H9 (cell line): ENCODE measurements at regions not wholly inside any gene's neighbourhood (a gene's known extent, or its start where the extent isn't known, plus 50 kb on each side); places are given as distances from the start of the nearest gene placed in this dataset.

Experiments used
- DNase-seq: peaks from one replicate; pipeline ENCODE4 v3.0.0-alpha.2; 2017
- H2AFZ ChIP-seq: one replicate; pipeline ENCODE4 v1.6.1; 2013; ENCODE audit warnings: mild to moderate bottlenecking, low read length, control low read depth, moderate library complexity
- H2AK5ac ChIP-seq: 2 replicates; pipeline ENCODE4 v1.6.1; 2013; ENCODE audit warnings: low read length, control low read depth, mixed read lengths; ENCODE audit not compliant: insufficient read length
- H2BK120ac ChIP-seq: one replicate; pipeline ENCODE4 v1.6.1; 2013; ENCODE audit warnings: low read depth, mild to moderate bottlenecking, low read length, control low read depth, inconsistent platforms; ENCODE audit not compliant: poor library complexity, severe bottlenecking
- H2BK12ac ChIP-seq: 2 replicates; pipeline ENCODE4 v1.6.1; 2013; ENCODE audit warnings: low read length, control low read depth, mixed read lengths, low read depth; ENCODE audit not compliant: insufficient read length
- H2BK15ac ChIP-seq: 2 replicates; pipeline ENCODE4 v1.6.1; 2013; ENCODE audit warnings: low read depth, low read length, control low read depth
- H2BK20ac ChIP-seq: one replicate; pipeline ENCODE4 v1.6.1; 2013; ENCODE audit warnings: low read depth, mild to moderate bottlenecking, low read length, control low read depth, inconsistent platforms; ENCODE audit not compliant: poor library complexity, severe bottlenecking
- H2BK5ac ChIP-seq: 2 replicates; pipeline ENCODE4 v1.6.1; 2013; ENCODE audit warnings: low read length, control low read depth, mixed read lengths; ENCODE audit not compliant: insufficient read length
- H3K14ac ChIP-seq: 2 replicates; pipeline ENCODE4 v1.6.1; 2013; ENCODE audit warnings: low read length, control low read depth; ENCODE audit not compliant: insufficient read depth
- H3K18ac ChIP-seq: 2 replicates; pipeline ENCODE4 v1.6.1; 2013; ENCODE audit warnings: low read depth, mild to moderate bottlenecking, mixed read lengths, low read length, control low read depth; ENCODE audit not compliant: insufficient read length
- H3K23ac ChIP-seq: 2 replicates; pipeline ENCODE4 v1.6.1; 2013; ENCODE audit warnings: low read length, control low read depth, mixed read lengths, low read depth; ENCODE audit not compliant: insufficient read length
- H3K23me2 ChIP-seq: 2 replicates; pipeline ENCODE4 v1.6.1; 2013; ENCODE audit warnings: low read depth, mild to moderate bottlenecking, mixed read lengths, low read length, control low read depth; ENCODE audit not compliant: insufficient read length, poor library complexity, severe bottlenecking
- H3K27ac ChIP-seq: 2 replicates; pipeline ENCODE4 v1.5.1; 2013; ENCODE audit warnings: low read length, control low read depth, mixed read lengths, low read depth; ENCODE audit not compliant: insufficient read length
- H3K27me3 ChIP-seq: 2 replicates; pipeline ENCODE4 v1.6.1; 2013; ENCODE audit warnings: low read length, control low read depth, inconsistent platforms; ENCODE audit not compliant: insufficient read depth
- H3K4ac ChIP-seq: 2 replicates; pipeline ENCODE4 v1.6.1; 2013; ENCODE audit warnings: low read depth, mild to moderate bottlenecking, control low read depth, inconsistent platforms, low read length, moderate library complexity
- H3K4me1 ChIP-seq: 2 replicates; pipeline ENCODE4 v1.6.1; 2013; ENCODE audit warnings: low read length, control low read depth, inconsistent platforms; ENCODE audit not compliant: insufficient read depth
- H3K4me2 ChIP-seq: 2 replicates; pipeline ENCODE4 v1.6.1; 2013; ENCODE audit warnings: low read length, control low read depth, mixed read lengths; ENCODE audit not compliant: insufficient read length, insufficient read depth
- H3K56ac ChIP-seq: 2 replicates; pipeline ENCODE4 v1.6.1; 2013; ENCODE audit warnings: low read depth, mild to moderate bottlenecking, mixed read lengths, low read length, control low read depth; ENCODE audit not compliant: insufficient read length
- H3K79me1 ChIP-seq: 2 replicates; pipeline ENCODE4 v1.6.1; 2013; ENCODE audit warnings: low read depth, mild to moderate bottlenecking, moderate library complexity, low read length, control low read depth, inconsistent platforms; ENCODE audit not compliant: insufficient read depth, poor library complexity, severe bottlenecking
- H3K79me2 ChIP-seq: 2 replicates; pipeline ENCODE4 v1.6.1; 2013; ENCODE audit warnings: low read length, control low read depth, inconsistent platforms; ENCODE audit not compliant: insufficient read depth
- H3K9ac ChIP-seq: 2 replicates; pipeline ENCODE4 v1.6.1; 2013; ENCODE audit warnings: low read length, control low read depth, mixed read lengths; ENCODE audit not compliant: insufficient read length; ENCODE audit errors: extremely low read depth
- H3K9me3 ChIP-seq: one replicate; pipeline ENCODE4 v1.6.1; 2013; ENCODE audit warnings: low read depth, low read length, inconsistent platforms; ENCODE audit not compliant: control insufficient read depth
- H3T11ph ChIP-seq: one replicate; pipeline ENCODE4 v1.6.1; 2013; ENCODE audit warnings: mild to moderate bottlenecking, low read length, control low read depth, inconsistent platforms
- H4K20me1 ChIP-seq: one replicate; pipeline ENCODE4 v1.6.1; 2013; ENCODE audit not compliant: control insufficient read depth, insufficient read length, insufficient read depth
- H4K5ac ChIP-seq: 2 replicates; pipeline ENCODE4 v1.6.1; 2013; ENCODE audit warnings: low read depth, mild to moderate bottlenecking, mixed read lengths, low read length, control low read depth; ENCODE audit not compliant: insufficient read length
- H4K8ac ChIP-seq: replicated peaks from 2 replicates; pipeline ENCODE4 v1.6.1; 2013; ENCODE audit warnings: low read length, control low read depth, mixed read lengths, low read depth; ENCODE audit not compliant: insufficient read length
- H4K91ac ChIP-seq: 2 replicates; pipeline ENCODE4 v1.6.1; 2013; ENCODE audit warnings: low read depth, mild to moderate bottlenecking, moderate library complexity, mixed read lengths, low read length, control low read depth; ENCODE audit not compliant: insufficient read length
- H3K27ac Mint-ChIP-seq, 3 experiments: 2 replicates in 2 of 3; 3 replicates in 1 of 3; pipeline ENCODE4 v1.8.0; 2020 to 2021; ENCODE audit warnings: mixed read lengths in 3 of 3, mild to moderate bottlenecking in 1 of 3, moderate library complexity in 1 of 3
- H3K27me3 Mint-ChIP-seq: 2 replicates; pipeline ENCODE4 v1.8.0; 2021; ENCODE audit warnings: low read depth, mild to moderate bottlenecking, moderate library complexity, mixed read lengths
- H3K36me3 Mint-ChIP-seq, 3 experiments: 2 replicates in 2 of 3; 3 replicates in 1 of 3; pipeline ENCODE4 v1.8.0; 2020 to 2021; ENCODE audit warnings: low read depth in 3 of 3, mixed read lengths in 3 of 3; ENCODE audit not compliant: insufficient read depth in 1 of 3
- H3K4me1 Mint-ChIP-seq, 2 experiments: 2 replicates each; pipeline ENCODE4 v1.8.0; 2020; ENCODE audit warnings: mixed read lengths in 2 of 2
- H3K4me3 Mint-ChIP-seq, 2 experiments: 2 replicates in 1 of 2; 3 replicates in 1 of 2; pipeline ENCODE4 v1.8.0; 2020 to 2021; ENCODE audit warnings: mild to moderate bottlenecking in 2 of 2, mixed read lengths in 2 of 2, moderate library complexity in 1 of 2
- H3K9me3 Mint-ChIP-seq, 2 experiments: 2 replicates in 1 of 2; 3 replicates in 1 of 2; pipeline ENCODE4 v1.8.0; 2020; ENCODE audit warnings: mild to moderate bottlenecking in 2 of 2, mixed read lengths in 2 of 2, moderate library complexity in 1 of 2
- CTCF ChIP-seq: fragments of 200-600 bp; sonication (generic); conservative IDR thresholded peaks from 3 replicates; pipeline ENCODE4 v1.8.0; 2021; ENCODE audit warnings: antibody characterized with exemption, mild to moderate bottlenecking
- WGBS: extraction: QIAGEN DNeasy Blood & Tissue Kit; methylation state at CpG from one replicate; pipeline ENCODE4 v1.1.7; 2013; ENCODE audit warnings: missing lambda C conversion rate, low lambda C conversion rate, mixed read lengths; ENCODE audit not compliant: insufficient read length; ENCODE audit errors: extremely low coverage; 5-methylcytosine and 5-hydroxymethylcytosine counted together

GRCh38 chr3:6282918-6283317 is 578.0 kb upstream of the GRM7 start:
- no peak overlapping the region for H3K56ac ChIP-seq
- H3K4ac ChIP-seq = no peak overlapping the region
- no peak overlapping the region for H3K9ac ChIP-seq
- no peak for DNase-seq
- no peak overlapping the region for H2BK5ac ChIP-seq
- H2BK120ac ChIP-seq = no peak overlapping the region
- no peak overlapping the region for H4K91ac ChIP-seq
- no peaks in the 10 kb centered on the region for H3K9me3 ChIP-seq
- H3K79me2 ChIP-seq = no peaks in the 10 kb centered on the region
- Mint-ChIP-seq H3K27ac (no peak overlapping the region), H3K4me3 (no peak overlapping the region), H3K27me3 (no peaks in the 10 kb centered on the region), H3K36me3 (no peaks in the 10 kb centered on the region), H3K9me3 (peaks cover 0 to 2% of the 10 kb centered on the region in 2 experiments; a peak in 1 of 5 replicates), H3K4me1 (peaks cover 7 to 17% of the 10 kb centered on the region in 2 experiments)
- no peak overlapping the region for H4K5ac ChIP-seq
- no peak overlapping the region for H2AK5ac ChIP-seq
- H4K8ac ChIP-seq = no peak overlapping the region
- H3K23ac ChIP-seq = no peak overlapping the region
- no peak overlapping the region for H2BK12ac ChIP-seq
- no peaks in the 10 kb centered on the region for H4K20me1 ChIP-seq
- H3K4me1 ChIP-seq = no peaks in the 10 kb centered on the region
- H3K79me1 ChIP-seq = no peaks in the 10 kb centered on the region
- no peak overlapping the region for H3K4me2 ChIP-seq
- H3K27ac ChIP-seq = no peak overlapping the region
- no peak overlapping the region for H3K18ac ChIP-seq
- no peaks in the 10 kb centered on the region for H3K27me3 ChIP-seq
- H2BK20ac ChIP-seq = no peak overlapping the region
- no peak overlapping the region for H2AFZ ChIP-seq
- no peak overlapping the region for H2BK15ac ChIP-seq
- TF ChIP-seq CTCF = no peak
- H3K14ac ChIP-seq = no peak overlapping the region
- H3T11ph ChIP-seq = no peak overlapping the region
- H3K23me2 ChIP-seq = no peaks in the 10 kb centered on the region
- no CpG with 5 or more reads among the region's 4 CpGs for WGBS
